Brain microvascular endothelial cell (primary cell): ENCODE measurements at regions not wholly inside any gene's neighbourhood (a gene's known extent, or its start where the extent isn't known, plus 50 kb on each side); places are given as distances from the start of the nearest gene placed in this dataset.

Source experiments
- DNase-seq: peaks from one replicate; pipeline ENCODE4 v3.0.0-alpha.2; 2020
- H3K27ac ChIP-seq: fragments of 250-450 bp; sonication (Bioruptor Pico); 2 replicates; pipeline ENCODE4 v1.5.1; 2020; ENCODE audit warnings: mild to moderate bottlenecking, moderate library complexity
- H3K27me3 ChIP-seq: fragments of 250-450 bp; sonication (Bioruptor Pico); replicated peaks from 2 replicates; pipeline ENCODE4 v1.5.1; 2020; ENCODE audit warnings: mild to moderate bottlenecking
- H3K36me3 ChIP-seq: fragments of 250-450 bp; sonication (Bioruptor Pico); replicated peaks from 2 replicates; pipeline ENCODE4 v1.5.1; 2020; ENCODE audit warnings: mild to moderate bottlenecking
- H3K4me3 ChIP-seq: 2 replicates; pipeline ENCODE4 v1.5.1; 2011; ENCODE audit warnings: low read depth, mild to moderate bottlenecking, control low read depth, low read length, moderate library complexity
- in situ Hi-C: cut with HindIII; loops from 2 replicates; pipeline ENCODE4 v1.10.0; 2017; ENCODE audit warnings: low sequenced_read_pairs, low pct_ligation_motif_present
- TF ChIP-seq, protein P1 (sequence below): IDR thresholded peaks from 2 replicates; pipeline ENCODE4 v1.5.1; 2011; ENCODE audit warnings: low read depth, mild to moderate bottlenecking, moderate library complexity, low read length, control low read depth, inconsistent platforms; ENCODE audit errors: missing control alignments

DNA sequence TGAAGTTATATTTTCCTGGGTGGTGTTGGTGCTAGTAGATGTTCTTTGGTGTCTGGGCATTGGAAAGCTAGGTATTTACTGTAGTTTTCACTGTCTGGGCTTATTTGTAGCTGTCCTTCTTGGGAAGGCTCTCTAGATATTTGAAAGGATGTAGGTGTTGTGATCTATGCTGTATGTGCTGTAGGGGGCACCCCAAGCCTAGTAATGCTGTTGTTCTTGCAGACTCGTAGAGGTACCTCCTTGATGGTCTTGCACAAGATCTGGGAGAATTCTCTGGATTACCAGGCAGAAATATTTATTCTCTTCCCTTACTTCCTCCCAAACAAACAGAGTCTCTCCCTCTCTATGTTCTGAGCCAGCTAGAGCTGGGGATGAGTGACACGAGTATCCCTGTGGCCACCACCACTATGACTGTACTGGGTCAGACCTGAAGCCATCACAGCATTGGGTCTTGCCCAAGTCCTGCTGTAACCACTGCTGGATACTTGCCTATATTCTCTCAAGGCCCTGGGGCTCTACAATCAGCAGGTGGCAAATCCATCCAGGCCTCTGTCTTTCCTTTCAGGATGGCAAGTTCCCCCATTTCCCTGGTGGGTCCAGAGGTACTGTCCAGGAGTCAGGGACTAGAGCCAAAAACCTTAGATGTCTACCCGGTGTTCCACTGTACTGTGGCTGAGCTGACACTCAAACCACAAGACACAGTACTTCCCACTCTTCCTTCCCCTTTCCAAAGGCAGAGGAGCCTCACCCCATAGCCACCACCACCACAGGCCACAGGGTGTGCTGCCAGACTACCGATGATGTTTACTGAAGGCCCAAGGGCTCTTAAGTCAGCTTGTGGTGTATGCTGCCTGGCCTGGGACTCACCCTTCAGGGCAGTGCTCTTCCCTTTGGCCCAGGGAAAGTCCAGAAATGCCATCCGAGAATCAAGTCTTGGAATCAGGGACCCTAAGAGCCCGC, 195.2 kb upstream of the DPPA4 start:
- DNase-seq: peak; percentile 82
- no peaks in the 10 kb centered on the region for H3K36me3 ChIP-seq
- TF ChIP-seq, protein P1, sequence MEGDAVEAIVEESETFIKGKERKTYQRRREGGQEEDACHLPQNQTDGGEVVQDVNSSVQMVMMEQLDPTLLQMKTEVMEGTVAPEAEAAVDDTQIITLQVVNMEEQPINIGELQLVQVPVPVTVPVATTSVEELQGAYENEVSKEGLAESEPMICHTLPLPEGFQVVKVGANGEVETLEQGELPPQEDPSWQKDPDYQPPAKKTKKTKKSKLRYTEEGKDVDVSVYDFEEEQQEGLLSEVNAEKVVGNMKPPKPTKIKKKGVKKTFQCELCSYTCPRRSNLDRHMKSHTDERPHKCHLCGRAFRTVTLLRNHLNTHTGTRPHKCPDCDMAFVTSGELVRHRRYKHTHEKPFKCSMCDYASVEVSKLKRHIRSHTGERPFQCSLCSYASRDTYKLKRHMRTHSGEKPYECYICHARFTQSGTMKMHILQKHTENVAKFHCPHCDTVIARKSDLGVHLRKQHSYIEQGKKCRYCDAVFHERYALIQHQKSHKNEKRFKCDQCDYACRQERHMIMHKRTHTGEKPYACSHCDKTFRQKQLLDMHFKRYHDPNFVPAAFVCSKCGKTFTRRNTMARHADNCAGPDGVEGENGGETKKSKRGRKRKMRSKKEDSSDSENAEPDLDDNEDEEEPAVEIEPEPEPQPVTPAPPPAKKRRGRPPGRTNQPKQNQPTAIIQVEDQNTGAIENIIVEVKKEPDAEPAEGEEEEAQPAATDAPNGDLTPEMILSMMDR: peak; percentile 76
- no peak overlapping the region for H3K4me3 ChIP-seq
- in situ Hi-C loops: no loop called here
- H3K27me3 ChIP-seq: no peaks in the 10 kb centered on the region
- no peak overlapping the region for H3K27ac ChIP-seq

DNA sequence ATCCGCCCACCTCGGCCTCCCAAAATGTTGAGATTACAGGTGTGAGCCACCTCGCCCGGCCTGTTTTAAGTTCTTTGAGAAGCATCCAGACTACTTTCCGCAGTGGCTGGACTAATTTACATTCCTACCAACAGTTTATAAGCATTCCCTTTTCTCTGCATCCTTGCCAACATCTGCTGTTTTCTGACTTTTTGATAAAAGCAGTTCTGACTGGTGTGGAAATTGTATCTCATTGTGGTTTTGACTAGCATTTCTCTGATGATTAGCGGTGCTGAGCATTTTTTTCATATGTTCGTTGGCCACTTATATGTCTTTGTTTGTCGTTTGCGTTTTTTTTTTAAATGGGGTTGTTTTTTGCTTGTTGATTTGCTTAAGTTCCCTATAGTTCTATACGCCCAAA, 208.4 kb upstream of the DPPA4 start:
- in situ Hi-C loops: no loop called here
- no peaks in the 10 kb centered on the region for H3K36me3 ChIP-seq
- H3K27me3 ChIP-seq: no peaks in the 10 kb centered on the region
- no peak overlapping the region for H3K27ac ChIP-seq
- TF ChIP-seq, protein P1: no peak
- no peak overlapping the region for H3K4me3 ChIP-seq
- DNase-seq: no peak

DNA sequence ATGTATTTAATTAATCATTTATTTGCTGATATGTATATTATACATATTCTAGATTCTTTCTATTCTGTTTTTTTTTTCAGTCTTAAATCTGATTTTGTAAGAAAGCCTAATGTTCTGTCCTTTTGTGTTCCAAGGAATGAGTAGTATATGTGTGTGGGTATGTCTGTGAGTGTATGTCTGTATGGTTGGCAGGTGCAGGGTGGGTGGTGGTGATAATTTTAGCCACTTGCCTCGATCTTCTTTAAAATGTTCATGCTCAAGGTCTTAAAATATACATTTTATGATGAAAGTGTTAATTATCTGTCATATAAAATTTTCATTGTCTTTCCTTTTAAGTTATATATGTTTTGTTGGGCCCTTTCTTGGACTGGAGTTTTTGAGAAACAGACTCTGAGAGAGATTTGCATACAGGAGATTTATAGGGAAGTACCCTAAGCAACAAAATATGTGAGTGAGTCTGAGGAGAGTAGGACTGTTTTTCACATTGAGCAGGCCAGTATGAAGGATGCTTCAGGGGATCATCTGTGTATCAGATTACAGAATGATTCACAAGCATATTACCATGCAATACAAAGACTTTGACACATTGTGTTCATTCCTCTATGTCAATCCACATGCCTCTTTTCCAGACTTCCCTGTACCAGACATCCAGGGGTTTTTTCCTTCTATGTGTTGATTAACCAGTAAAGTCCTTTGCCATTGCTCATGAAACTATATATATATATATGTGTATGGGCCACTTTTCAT, 211.0 kb upstream of the DPPA4 start:
- no peak overlapping the region for H3K4me3 ChIP-seq
- in situ Hi-C loops: no loop called here
- H3K27ac ChIP-seq: no peak overlapping the region
- H3K36me3 ChIP-seq: no peaks in the 10 kb centered on the region
- H3K27me3 ChIP-seq: no peaks in the 10 kb centered on the region
- TF ChIP-seq, protein P1: no peak
- DNase-seq: peak; percentile 20

DNA sequence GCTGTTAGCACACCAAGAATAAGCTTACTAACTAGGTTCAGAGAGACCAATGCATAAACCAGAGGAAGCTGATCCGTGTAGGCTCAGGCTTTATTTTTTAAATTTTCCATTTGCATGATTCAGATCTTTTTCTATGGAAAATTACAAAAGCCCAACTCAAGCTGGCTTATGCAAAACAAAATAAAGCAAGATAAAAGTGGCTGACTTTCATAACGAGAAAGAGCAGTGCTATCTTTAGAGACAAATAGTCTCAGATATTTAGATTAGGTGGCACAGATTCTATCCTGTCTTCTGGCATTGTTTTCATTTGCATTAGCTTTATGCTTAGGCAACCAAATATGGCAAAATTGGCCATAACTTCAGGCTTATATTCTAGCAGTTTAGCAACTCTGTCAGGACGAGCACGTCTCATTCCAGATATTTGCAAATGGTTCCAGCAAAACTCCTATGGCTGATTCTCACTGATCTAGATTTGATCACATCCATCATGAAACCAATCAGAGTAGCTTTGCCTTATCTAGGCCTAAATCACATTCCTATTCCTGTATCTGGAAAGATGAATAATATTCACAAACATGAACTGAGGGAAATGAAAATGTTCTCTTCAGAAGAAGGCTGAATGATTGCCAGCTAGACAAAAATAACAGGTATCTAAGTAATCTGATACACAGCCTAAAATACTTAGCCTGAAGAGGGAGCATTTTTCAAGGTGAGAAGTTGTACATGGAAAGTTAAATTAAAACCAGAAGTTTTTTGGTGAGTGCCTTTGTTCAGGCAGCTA, 216.4 kb upstream of the DPPA4 start:
- no peak overlapping the region for H3K4me3 ChIP-seq
- in situ Hi-C loops: no loop called here
- no peak overlapping the region for H3K27ac ChIP-seq
- TF ChIP-seq, protein P1: peak; percentile 17
- H3K27me3 ChIP-seq: no peaks in the 10 kb centered on the region
- H3K36me3 ChIP-seq: no peaks in the 10 kb centered on the region
- peak; percentile 19 for DNase-seq

DNA sequence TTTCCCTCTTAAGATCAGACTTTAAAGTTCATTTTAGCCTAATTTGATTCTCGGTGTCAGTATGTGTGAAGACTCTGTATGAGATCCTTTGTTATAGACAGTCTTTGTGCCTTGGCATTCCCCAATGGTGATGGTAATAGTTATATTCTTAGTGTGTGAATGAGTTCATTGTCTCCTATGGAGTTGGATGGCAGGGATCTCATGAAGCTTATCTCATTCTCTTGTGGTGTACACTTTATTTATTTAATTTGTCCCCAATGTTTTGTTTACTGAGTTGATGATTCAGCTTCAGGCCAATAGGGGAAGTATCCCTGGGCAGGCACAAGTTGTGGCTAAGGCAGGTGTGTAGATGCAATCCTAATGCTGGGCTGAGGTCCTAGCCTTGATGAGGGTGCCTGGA, 222.0 kb upstream of the DPPA4 start:
- Histone ChIP-seq H3K27ac (no peak overlapping the region), H3K36me3 (no peaks in the 10 kb centered on the region), H3K4me3 (no peak overlapping the region), H3K27me3 (no peaks in the 10 kb centered on the region)
- DNase-seq: no peak
- in situ Hi-C loops: no loop called here
- TF ChIP-seq, protein P1: no peak
